ENCODE measurements at regions not wholly inside any gene's neighbourhood (a gene's known extent, or its start where the extent isn't known, plus 50 kb on each side); places are given as distances from the start of the nearest gene placed in this dataset.
A peak's percentile ranks its signal among the peaks of the same experiment; 100 is the strongest.

DNA sequence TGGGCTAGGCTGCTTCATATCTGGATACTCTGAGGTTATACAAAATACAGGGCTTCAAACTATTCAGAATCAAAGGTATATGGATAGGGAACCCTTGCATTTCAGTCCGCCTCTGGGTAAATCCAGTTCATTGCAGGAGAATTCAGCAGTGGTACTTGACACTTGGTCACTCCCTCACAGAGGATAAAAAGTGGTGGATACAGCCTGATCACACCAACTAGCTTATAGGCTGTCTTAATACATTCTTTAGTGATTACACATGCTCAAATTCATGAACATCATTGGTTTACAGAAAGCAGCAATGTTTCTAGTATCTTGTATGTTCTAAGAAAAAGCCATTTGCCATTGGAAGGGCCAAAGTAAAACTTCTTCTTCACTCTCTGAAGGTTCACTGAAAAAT lies 104.8 kb upstream of the PDE5A start (continued):
- TF ChIP-seq HOXC10 (CRISPR knock-in tag; IDR thresholded peaks at IDR 0.05) (no peak), ZNF174 (tag by site-specific recombination; IDR thresholded peaks at IDR 0.05) (no peak), ZNF48 (tag by site-specific recombination; IDR thresholded peaks at IDR 0.05) (no peak), ZNF324 (tag by site-specific recombination; IDR thresholded peaks at IDR 0.05) (no peak), GLI4 (tag by site-specific recombination; IDR thresholded peaks at IDR 0.05) (no peak), ZNF10 (tag by site-specific recombination; IDR thresholded peaks at IDR 0.05) (no peak), ZNF707 (tag by site-specific recombination; IDR thresholded peaks at IDR 0.05) (no peak), FEZF1 (tag by site-specific recombination; IDR thresholded peaks at IDR 0.05) (no peak), ZNF184 (tag by site-specific recombination; IDR thresholded peaks at IDR 0.05) (no peak)

DNA sequence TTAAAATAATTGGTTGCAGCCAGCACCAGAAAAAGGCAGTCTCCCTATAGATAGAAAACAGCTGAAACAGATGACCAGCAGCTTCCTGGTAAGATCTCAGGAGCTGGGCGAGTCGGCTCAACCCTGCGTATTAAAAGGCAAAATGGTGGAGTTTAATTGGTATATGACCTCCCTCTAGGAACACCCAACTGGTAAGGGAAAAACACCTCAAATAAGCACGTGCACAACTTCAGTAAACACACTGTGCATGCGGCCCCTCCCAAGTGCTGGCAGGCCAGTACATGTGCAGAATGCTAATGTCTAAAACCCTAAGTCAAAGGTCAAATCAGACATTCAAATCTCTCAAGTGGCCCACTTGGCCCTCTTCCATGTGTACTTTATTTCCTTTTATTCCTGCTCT lies 103.2 kb upstream of the PDE5A start:
- Histone ChIP-seq H3K4me1 (ENCODE audit: control insufficient read depth, insufficient read depth, low read length) (peaks cover 23% of the 10 kb centered on the region), H3K9me3 (ENCODE audit: control insufficient read depth, insufficient read depth, low read depth, low read length) (no peaks in the 10 kb centered on the region), H3K36me3 (ENCODE audit: control insufficient read depth in 2 of 2, insufficient read depth in 1 of 2, low read length in 2 of 2) (no peaks in the 10 kb centered on the region), H3K4me3 (ENCODE audit: low read depth, low read length) (no peak overlapping the region), H3K27ac (ENCODE audit: extremely low read depth, low read depth, low read length) (no peak overlapping the region)
- TF ChIP-seq, protein P1, sequence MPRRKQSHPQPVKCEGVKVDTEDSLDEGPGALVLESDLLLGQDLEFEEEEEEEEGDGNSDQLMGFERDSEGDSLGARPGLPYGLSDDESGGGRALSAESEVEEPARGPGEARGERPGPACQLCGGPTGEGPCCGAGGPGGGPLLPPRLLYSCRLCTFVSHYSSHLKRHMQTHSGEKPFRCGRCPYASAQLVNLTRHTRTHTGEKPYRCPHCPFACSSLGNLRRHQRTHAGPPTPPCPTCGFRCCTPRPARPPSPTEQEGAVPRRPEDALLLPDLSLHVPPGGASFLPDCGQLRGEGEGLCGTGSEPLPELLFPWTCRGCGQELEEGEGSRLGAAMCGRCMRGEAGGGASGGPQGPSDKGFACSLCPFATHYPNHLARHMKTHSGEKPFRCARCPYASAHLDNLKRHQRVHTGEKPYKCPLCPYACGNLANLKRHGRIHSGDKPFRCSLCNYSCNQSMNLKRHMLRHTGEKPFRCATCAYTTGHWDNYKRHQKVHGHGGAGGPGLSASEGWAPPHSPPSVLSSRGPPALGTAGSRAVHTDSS (tag by site-specific recombination; IDR thresholded peaks at IDR 0.05): no peak
- TF ChIP-seq ZNF521 (tag by site-specific recombination; IDR thresholded peaks at IDR 0.05): no peak
- no peak for TF ChIP-seq ZNF184 (tag by site-specific recombination; IDR thresholded peaks at IDR 0.05)
- TF ChIP-seq GFI1B (tag by site-specific recombination; IDR thresholded peaks at IDR 0.05): no peak
- no peak for TF ChIP-seq HOXD13 (CRISPR knock-in tag; IDR thresholded peaks at IDR 0.05; ENCODE audit: borderline replicate concordance)
- TF ChIP-seq ZNF175 (tag by site-specific recombination; IDR thresholded peaks at IDR 0.05): no peak
- no peak for TF ChIP-seq ZNF155 (tag by site-specific recombination; IDR thresholded peaks at IDR 0.05)
- TF ChIP-seq ZXDB (tag by site-specific recombination; IDR thresholded peaks at IDR 0.05): no peak
- no peak for TF ChIP-seq ZNF48 (tag by site-specific recombination; IDR thresholded peaks at IDR 0.05)
- no peak for TF ChIP-seq ZNF24 (tag by site-specific recombination; IDR thresholded peaks at IDR 0.05)
- TF ChIP-seq ZNF10 (tag by site-specific recombination; IDR thresholded peaks at IDR 0.05): no peak
- no peak for TF ChIP-seq ZNF416 (tag by site-specific recombination; IDR thresholded peaks at IDR 0.05)
- no peak for TF ChIP-seq WT1 (tag by site-specific recombination; IDR thresholded peaks at IDR 0.05)
- no peak for TF ChIP-seq ZNF433 (tag by site-specific recombination; IDR thresholded peaks at IDR 0.05; ENCODE audit: low read depth)
- TF ChIP-seq ZNF23 (tag by site-specific recombination; IDR thresholded peaks at IDR 0.05; ENCODE audit: borderline replicate concordance): no peak
- no peak for TF ChIP-seq ZNF510 (tag by site-specific recombination; IDR thresholded peaks at IDR 0.05; ENCODE audit: insufficient replicate concordance)
- CTCF ChIA-PET: no interaction called here
- POLR2A ChIA-PET: no interaction called here

DNA sequence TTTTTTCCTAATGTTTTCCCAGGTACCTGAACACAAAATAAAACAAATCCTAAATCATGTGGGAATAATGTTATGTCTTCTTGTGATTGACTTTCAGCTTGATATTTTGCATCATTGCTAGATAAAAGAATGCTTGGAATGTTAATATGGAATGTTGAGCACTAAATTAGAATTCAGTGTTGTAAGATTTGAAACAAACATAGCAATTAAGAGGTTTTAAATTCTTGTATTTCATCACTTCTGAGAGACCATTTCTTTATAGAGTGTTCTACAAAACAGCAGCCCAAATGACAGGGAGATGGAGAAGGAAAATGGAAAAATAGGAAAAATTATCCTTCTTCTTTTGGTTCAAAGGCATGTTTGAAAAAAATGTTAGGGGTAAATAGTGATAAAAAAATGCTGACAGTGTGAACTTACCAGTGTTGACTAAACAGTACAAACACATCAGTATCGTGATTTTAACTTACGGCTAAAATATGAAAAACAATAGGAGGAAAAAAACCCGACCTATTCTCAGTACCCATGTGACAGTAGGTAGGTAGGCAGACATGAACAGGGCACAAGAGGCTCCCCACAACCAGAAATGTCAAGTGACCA lies 102.6 kb upstream of the PDE5A start:
- POLR2A ChIA-PET: interaction anchor here (3.4 kb wide), 1 partner anchor 103 kb away, joined by 22 read pairs; the partner anchor contains the start of gene PDE5A
- Histone ChIP-seq H3K4me1 (ENCODE audit: control insufficient read depth, insufficient read depth, low read length) (peaks cover 23% of the 10 kb centered on the region), H3K27ac (ENCODE audit: extremely low read depth, low read depth, low read length) (no peak overlapping the region; the same call in 1 of the 2 replicates), H3K4me3 (ENCODE audit: low read depth, low read length) (no peak overlapping the region), H3K36me3 (ENCODE audit: control insufficient read depth in 2 of 2, insufficient read depth in 1 of 2, low read length in 2 of 2) (no peaks in the 10 kb centered on the region), H3K9me3 (ENCODE audit: control insufficient read depth, insufficient read depth, low read depth, low read length) (no peaks in the 10 kb centered on the region)
- CTCF ChIA-PET: interaction anchor here (0.7 to 3.8 kb wide), 3 partner anchors 64 to 108 kb away, joined by 3 to 15 read pairs (median 3); partner anchors contain the start of gene PDE5A
- TF ChIP-seq, protein P2, sequence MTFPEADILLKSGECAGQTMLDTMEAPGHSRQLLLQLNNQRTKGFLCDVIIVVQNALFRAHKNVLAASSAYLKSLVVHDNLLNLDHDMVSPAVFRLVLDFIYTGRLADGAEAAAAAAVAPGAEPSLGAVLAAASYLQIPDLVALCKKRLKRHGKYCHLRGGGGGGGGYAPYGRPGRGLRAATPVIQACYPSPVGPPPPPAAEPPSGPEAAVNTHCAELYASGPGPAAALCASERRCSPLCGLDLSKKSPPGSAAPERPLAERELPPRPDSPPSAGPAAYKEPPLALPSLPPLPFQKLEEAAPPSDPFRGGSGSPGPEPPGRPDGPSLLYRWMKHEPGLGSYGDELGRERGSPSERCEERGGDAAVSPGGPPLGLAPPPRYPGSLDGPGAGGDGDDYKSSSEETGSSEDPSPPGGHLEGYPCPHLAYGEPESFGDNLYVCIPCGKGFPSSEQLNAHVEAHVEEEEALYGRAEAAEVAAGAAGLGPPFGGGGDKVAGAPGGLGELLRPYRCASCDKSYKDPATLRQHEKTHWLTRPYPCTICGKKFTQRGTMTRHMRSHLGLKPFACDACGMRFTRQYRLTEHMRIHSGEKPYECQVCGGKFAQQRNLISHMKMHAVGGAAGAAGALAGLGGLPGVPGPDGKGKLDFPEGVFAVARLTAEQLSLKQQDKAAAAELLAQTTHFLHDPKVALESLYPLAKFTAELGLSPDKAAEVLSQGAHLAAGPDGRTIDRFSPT (tag by site-specific recombination; IDR thresholded peaks at IDR 0.05): no peak
- TF ChIP-seq SP7 (tag by site-specific recombination; IDR thresholded peaks at IDR 0.05) (peak; percentile 40), ZNF10 (tag by site-specific recombination; IDR thresholded peaks at IDR 0.05) (peak; percentile 34; the same call in 1 of the 2 replicates), ZNF155 (tag by site-specific recombination; IDR thresholded peaks at IDR 0.05) (no peak), ZBTB21 (tag by site-specific recombination; IDR thresholded peaks at IDR 0.05) (no peak), ZNF114 (tag by site-specific recombination; IDR thresholded peaks at IDR 0.05) (no peak), SCRT2 (tag by site-specific recombination; IDR thresholded peaks at IDR 0.05) (no peak), MEIS1 (CRISPR knock-in tag; IDR thresholded peaks at IDR 0.05; ENCODE audit: borderline replicate concordance) (no peak), ZNF423 (tag by site-specific recombination; IDR thresholded peaks at IDR 0.05) (no peak)
- TF ChIP-seq, protein P3, sequence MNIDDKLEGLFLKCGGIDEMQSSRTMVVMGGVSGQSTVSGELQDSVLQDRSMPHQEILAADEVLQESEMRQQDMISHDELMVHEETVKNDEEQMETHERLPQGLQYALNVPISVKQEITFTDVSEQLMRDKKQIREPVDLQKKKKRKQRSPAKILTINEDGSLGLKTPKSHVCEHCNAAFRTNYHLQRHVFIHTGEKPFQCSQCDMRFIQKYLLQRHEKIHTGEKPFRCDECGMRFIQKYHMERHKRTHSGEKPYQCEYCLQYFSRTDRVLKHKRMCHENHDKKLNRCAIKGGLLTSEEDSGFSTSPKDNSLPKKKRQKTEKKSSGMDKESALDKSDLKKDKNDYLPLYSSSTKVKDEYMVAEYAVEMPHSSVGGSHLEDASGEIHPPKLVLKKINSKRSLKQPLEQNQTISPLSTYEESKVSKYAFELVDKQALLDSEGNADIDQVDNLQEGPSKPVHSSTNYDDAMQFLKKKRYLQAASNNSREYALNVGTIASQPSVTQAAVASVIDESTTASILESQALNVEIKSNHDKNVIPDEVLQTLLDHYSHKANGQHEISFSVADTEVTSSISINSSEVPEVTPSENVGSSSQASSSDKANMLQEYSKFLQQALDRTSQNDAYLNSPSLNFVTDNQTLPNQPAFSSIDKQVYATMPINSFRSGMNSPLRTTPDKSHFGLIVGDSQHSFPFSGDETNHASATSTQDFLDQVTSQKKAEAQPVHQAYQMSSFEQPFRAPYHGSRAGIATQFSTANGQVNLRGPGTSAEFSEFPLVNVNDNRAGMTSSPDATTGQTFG (tag by site-specific recombination; IDR thresholded peaks at IDR 0.05; ENCODE audit: borderline replicate concordance): no peak

Data from HEK293 (cell line).